ENCODE measurements at regions not wholly inside any gene's neighbourhood (a gene's known extent, or its start where the extent isn't known, plus 50 kb on each side); places are given as distances from the start of the nearest gene placed in this dataset.

GRCh38 chr5:26579712-26580111 is 458.7 kb downstream of the CDH9 start:
- Mint-ChIP-seq H3K27ac (no peak overlapping the region), H3K36me3 (ENCODE audit: insufficient read depth in 1 of 3, low read depth in 3 of 3) (no peaks in the 10 kb centered on the region), H3K27me3 (ENCODE audit: low read depth) (no peaks in the 10 kb centered on the region), H3K9me3 (no peaks in the 10 kb centered on the region), H3K4me1 (no peaks in the 10 kb centered on the region), H3K4me3 (no peak overlapping the region)
- no peak overlapping the region for H2AK5ac ChIP-seq (ENCODE audit: insufficient read length, low read length)
- no peak overlapping the region for H2AFZ ChIP-seq (ENCODE audit: low read length)
- no peak overlapping the region for H3K4ac ChIP-seq (ENCODE audit: low read depth, low read length)
- H4K8ac ChIP-seq (replicated peaks; ENCODE audit: insufficient read length, low read depth, low read length): no peak overlapping the region
- H4K91ac ChIP-seq (ENCODE audit: insufficient read length, low read depth, low read length): no peak overlapping the region
- no peak overlapping the region for H2BK5ac ChIP-seq (ENCODE audit: insufficient read length, low read length)
- no peak for TF ChIP-seq CTCF (conservative IDR thresholded peaks at IDR 0.05)
- H3K4me1 ChIP-seq (ENCODE audit: insufficient read depth, low read length): no peaks in the 10 kb centered on the region
- H3K4me2 ChIP-seq (ENCODE audit: insufficient read depth, insufficient read length, low read length): no peak overlapping the region
- no peaks in the 10 kb centered on the region for H3K23me2 ChIP-seq (ENCODE audit: insufficient read length, low read depth, low read length, poor library complexity, severe bottlenecking)
- no peaks in the 10 kb centered on the region for H3K9me3 ChIP-seq (ENCODE audit: control insufficient read depth, low read depth, low read length)
- no peaks in the 10 kb centered on the region for H4K20me1 ChIP-seq (ENCODE audit: control insufficient read depth, insufficient read depth, insufficient read length)
- H3K79me2 ChIP-seq (ENCODE audit: insufficient read depth, low read length): no peaks in the 10 kb centered on the region
- no peak overlapping the region for H3K27ac ChIP-seq (ENCODE audit: insufficient read length, low read depth, low read length)
- H2BK12ac ChIP-seq (ENCODE audit: insufficient read length, low read depth, low read length): no peak overlapping the region
- no peak overlapping the region for H3T11ph ChIP-seq (ENCODE audit: low read length)
- DNase-seq: no peak
- H3K14ac ChIP-seq (ENCODE audit: insufficient read depth, low read length): no peak overlapping the region
- H3K18ac ChIP-seq (ENCODE audit: insufficient read length, low read depth, low read length): no peak overlapping the region
- H2BK15ac ChIP-seq (ENCODE audit: low read depth, low read length): no peak overlapping the region
- H3K56ac ChIP-seq (ENCODE audit: insufficient read length, low read depth, low read length): no peak overlapping the region
- WGBS (ENCODE audit: extremely low coverage, insufficient read length, low lambda C conversion rate): no CpG with 5 or more reads among the region's 2 CpGs
- H2BK20ac ChIP-seq (ENCODE audit: low read depth, low read length, poor library complexity, severe bottlenecking): no peak overlapping the region
- no peak overlapping the region for H4K5ac ChIP-seq (ENCODE audit: insufficient read length, low read depth, low read length)
- H3K27me3 ChIP-seq (ENCODE audit: insufficient read depth, low read length): no peaks in the 10 kb centered on the region
- no peak overlapping the region for H3K9ac ChIP-seq (ENCODE audit: extremely low read depth, insufficient read length, low read length)
- H2BK120ac ChIP-seq (ENCODE audit: low read depth, low read length, poor library complexity, severe bottlenecking): no peak overlapping the region
- no peak overlapping the region for H3K23ac ChIP-seq (ENCODE audit: insufficient read length, low read depth, low read length)
- no peaks in the 10 kb centered on the region for H3K79me1 ChIP-seq (ENCODE audit: insufficient read depth, low read depth, low read length, poor library complexity, severe bottlenecking)
